ENCODE measurements at regions not wholly inside any gene's neighbourhood (a gene's known extent, or its start where the extent isn't known, plus 50 kb on each side); places are given as distances from the start of the nearest gene placed in this dataset.

DNA sequence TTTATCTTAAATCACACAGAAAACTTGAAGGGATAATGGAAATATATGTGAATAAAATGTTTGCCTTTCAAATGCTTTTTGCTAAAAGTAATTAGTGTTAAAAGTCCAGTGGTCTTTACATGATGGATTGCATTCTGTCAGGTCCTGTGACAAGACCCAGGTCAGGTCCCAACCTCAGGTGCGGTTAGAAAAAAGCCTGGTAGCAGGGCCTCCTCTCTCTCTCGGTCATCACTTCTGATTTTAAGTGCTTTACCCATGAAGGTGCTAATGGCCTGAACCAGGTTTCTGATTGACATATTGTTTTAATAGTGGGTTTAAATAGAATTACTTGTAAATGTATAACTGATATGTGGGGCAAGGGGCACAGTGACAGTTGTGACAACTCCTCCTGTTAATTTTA lies 736.3 kb downstream of the POM121L12 start:
- TF ChIP-seq, protein P1, sequence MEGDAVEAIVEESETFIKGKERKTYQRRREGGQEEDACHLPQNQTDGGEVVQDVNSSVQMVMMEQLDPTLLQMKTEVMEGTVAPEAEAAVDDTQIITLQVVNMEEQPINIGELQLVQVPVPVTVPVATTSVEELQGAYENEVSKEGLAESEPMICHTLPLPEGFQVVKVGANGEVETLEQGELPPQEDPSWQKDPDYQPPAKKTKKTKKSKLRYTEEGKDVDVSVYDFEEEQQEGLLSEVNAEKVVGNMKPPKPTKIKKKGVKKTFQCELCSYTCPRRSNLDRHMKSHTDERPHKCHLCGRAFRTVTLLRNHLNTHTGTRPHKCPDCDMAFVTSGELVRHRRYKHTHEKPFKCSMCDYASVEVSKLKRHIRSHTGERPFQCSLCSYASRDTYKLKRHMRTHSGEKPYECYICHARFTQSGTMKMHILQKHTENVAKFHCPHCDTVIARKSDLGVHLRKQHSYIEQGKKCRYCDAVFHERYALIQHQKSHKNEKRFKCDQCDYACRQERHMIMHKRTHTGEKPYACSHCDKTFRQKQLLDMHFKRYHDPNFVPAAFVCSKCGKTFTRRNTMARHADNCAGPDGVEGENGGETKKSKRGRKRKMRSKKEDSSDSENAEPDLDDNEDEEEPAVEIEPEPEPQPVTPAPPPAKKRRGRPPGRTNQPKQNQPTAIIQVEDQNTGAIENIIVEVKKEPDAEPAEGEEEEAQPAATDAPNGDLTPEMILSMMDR (IDR thresholded peaks at IDR 0.05) = no peak
- Mint-ChIP-seq H3K36me3 (ENCODE audit: low read depth) (no peaks in the 10 kb centered on the region), H3K27me3 (no peaks in the 10 kb centered on the region), H3K27ac (no peak overlapping the region), H3K4me1 (ENCODE audit: low read depth) (no peaks in the 10 kb centered on the region), H3K9me3 (peaks cover 14% of the 10 kb centered on the region), H3K4me3 (no peak overlapping the region)
- CTCF ChIA-PET = no interaction called here
- no peak for ATAC-seq
- intact Hi-C loops (cut with micrococcal nuclease) = no loop called here
- POLR2A ChIA-PET = no interaction called here
- no peak for DNase-seq

- ATAC-seq = no peak
- POLR2A ChIA-PET = no interaction called here
Measured at GRCh38 chr7:53776323-53776722, 740.9 kb downstream of the POM121L12 start.

GRCh38 chr7:53789741-53790140 lies 752.4 kb upstream of the VSTM2A start:
- ATAC-seq = no peak
- no peaks in the 10 kb centered on the region for H3K27me3 Mint-ChIP-seq
- intact Hi-C loops (cut with micrococcal nuclease) = no loop called here

More at GRCh38 chr7:53776323-53776722, 740.9 kb downstream of the POM121L12 start:
- H3K9me3 Mint-ChIP-seq = peaks cover 9% of the 10 kb centered on the region
- TF ChIP-seq, protein P1 (IDR thresholded peaks at IDR 0.05) = no peak
- H3K27ac Mint-ChIP-seq = no peak overlapping the region
- CTCF ChIA-PET = no interaction called here
- intact Hi-C loops (cut with micrococcal nuclease) = no loop called here
- no peaks in the 10 kb centered on the region for H3K27me3 Mint-ChIP-seq
- DNase-seq = no peak
- H3K4me1 Mint-ChIP-seq (ENCODE audit: low read depth) = no peaks in the 10 kb centered on the region
- H3K36me3 Mint-ChIP-seq (ENCODE audit: low read depth) = no peaks in the 10 kb centered on the region
- no peak overlapping the region for H3K4me3 Mint-ChIP-seq

DNA sequence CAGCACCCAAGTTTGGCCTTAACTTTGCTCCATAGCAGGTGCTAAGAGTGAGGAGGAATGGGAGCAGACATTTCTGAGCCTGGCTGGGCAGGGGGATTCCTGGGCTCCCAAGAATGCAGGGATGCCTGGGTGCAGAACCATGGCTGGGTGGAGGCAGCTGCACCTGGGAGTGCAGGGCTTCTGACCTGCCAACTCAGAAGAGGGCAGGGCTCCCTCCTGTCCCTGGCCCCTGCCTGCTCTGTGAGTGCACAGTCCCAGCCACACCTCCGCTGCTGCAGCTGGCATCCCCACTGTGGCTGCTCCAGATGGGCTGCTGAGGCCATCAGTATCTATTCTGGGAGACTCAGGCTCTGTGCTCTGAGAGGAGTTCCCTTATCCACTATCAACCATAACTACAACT lies 747.4 kb upstream of the VSTM2A start:
- Mint-ChIP-seq H3K27ac (no peak overlapping the region), H3K36me3 (ENCODE audit: low read depth) (no peaks in the 10 kb centered on the region), H3K9me3 (peaks cover 10% of the 10 kb centered on the region), H3K4me3 (no peak overlapping the region), H3K4me1 (ENCODE audit: low read depth) (no peaks in the 10 kb centered on the region), H3K27me3 (no peaks in the 10 kb centered on the region)
- intact Hi-C loops (cut with micrococcal nuclease) = no loop called here
- ATAC-seq = no peak
- ChIA-PET POLR2A (no interaction called here), CTCF (no interaction called here)
- TF ChIP-seq, protein P1 (IDR thresholded peaks at IDR 0.05) = no peak
- no peak for DNase-seq

More at GRCh38 chr7:53789741-53790140, 752.4 kb upstream of the VSTM2A start:
- DNase-seq = no peak
- POLR2A ChIA-PET = no interaction called here
- no peak overlapping the region for H3K27ac Mint-ChIP-seq
- H3K9me3 Mint-ChIP-seq = peaks cover 16% of the 10 kb centered on the region
- TF ChIP-seq, protein P1 (IDR thresholded peaks at IDR 0.05) = no peak
- CTCF ChIA-PET = no interaction called here
- H3K4me3 Mint-ChIP-seq = no peak overlapping the region
- H3K4me1 Mint-ChIP-seq (ENCODE audit: low read depth) = no peaks in the 10 kb centered on the region
- no peaks in the 10 kb centered on the region for H3K36me3 Mint-ChIP-seq (ENCODE audit: low read depth)

- TF ChIP-seq, protein P1 (IDR thresholded peaks at IDR 0.05) = no peak
- no peak for DNase-seq
- Mint-ChIP-seq H3K27me3 (no peaks in the 10 kb centered on the region), H3K9me3 (peaks cover 7% of the 10 kb centered on the region), H3K4me1 (ENCODE audit: low read depth) (no peaks in the 10 kb centered on the region), H3K36me3 (ENCODE audit: low read depth) (no peaks in the 10 kb centered on the region), H3K4me3 (no peak overlapping the region), H3K27ac (no peak overlapping the region)
- POLR2A ChIA-PET = no interaction called here
- intact Hi-C loops (cut with micrococcal nuclease) = no loop called here
- no peak for ATAC-seq
- CTCF ChIA-PET = no interaction called here
Measured at GRCh38 chr7:53800746-53801145, 741.4 kb upstream of the VSTM2A start.

Data from activated CD8-positive, alpha-beta T cell treated with anti-CD3 and anti-CD28 coated beads for 36 hours (primary cell).